Choroid plexus epithelial cell (primary cell): ENCODE measurements at regions not wholly inside any gene's neighbourhood (a gene's known extent, or its start where the extent isn't known, plus 50 kb on each side); places are given as distances from the start of the nearest gene placed in this dataset.
"Not testable (repeated sequence)": the region's sequence is repeated elsewhere in the genome, so short reads cannot be mapped to it uniquely, and the experiment has no call there.

ENCODE experiments used
- DNase-seq: peaks from one replicate; pipeline ENCODE4 v3.0.0-alpha.2; 2010; ENCODE audit warnings: low read depth
- H3K4me3 ChIP-seq: 2 replicates; pipeline ENCODE4 v1.5.1; 2011; ENCODE audit warnings: low read depth, mild to moderate bottlenecking, control low read depth, low read length, moderate library complexity
- TF ChIP-seq, protein P1 (sequence below): conservative IDR thresholded peaks from 2 replicates; pipeline ENCODE4 v1.5.1; 2011; ENCODE audit warnings: low read depth, mild to moderate bottlenecking, control low read depth, inconsistent platforms, low read length, moderate library complexity

DNA sequence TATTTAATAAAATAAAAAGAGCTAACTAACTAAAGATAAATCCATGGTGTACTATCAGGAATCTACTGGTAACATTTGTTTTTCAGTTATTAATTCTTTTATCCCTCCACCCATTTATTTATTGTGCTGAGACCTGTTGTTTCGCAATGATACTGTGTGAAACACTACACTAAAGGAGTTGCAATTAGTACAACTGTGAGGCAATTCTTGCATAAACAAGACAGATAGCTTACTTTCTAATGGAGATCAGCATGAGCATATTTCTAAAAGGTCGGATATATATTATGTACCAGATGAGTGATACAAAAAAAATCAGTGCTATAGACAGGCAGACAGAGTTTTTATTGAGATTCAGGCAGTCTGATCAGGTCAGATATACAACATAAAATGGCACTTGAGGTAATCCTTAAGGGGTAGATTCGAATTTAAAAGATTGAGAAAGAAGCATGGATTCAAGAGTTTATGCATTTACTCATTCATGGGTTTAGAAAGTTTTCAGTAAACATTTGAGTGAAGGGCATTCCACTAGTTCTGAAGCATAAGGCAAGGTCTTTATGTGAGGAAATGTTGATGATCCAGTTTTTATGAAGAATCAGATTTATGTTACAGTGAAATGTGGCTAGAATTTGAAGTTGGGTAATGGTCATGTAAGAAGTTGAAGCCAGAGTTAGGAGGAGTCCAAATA, 147.6 kb downstream of the POLR1F start:
- H3K4me3 ChIP-seq = no peak overlapping the region
- TF ChIP-seq, protein P1, sequence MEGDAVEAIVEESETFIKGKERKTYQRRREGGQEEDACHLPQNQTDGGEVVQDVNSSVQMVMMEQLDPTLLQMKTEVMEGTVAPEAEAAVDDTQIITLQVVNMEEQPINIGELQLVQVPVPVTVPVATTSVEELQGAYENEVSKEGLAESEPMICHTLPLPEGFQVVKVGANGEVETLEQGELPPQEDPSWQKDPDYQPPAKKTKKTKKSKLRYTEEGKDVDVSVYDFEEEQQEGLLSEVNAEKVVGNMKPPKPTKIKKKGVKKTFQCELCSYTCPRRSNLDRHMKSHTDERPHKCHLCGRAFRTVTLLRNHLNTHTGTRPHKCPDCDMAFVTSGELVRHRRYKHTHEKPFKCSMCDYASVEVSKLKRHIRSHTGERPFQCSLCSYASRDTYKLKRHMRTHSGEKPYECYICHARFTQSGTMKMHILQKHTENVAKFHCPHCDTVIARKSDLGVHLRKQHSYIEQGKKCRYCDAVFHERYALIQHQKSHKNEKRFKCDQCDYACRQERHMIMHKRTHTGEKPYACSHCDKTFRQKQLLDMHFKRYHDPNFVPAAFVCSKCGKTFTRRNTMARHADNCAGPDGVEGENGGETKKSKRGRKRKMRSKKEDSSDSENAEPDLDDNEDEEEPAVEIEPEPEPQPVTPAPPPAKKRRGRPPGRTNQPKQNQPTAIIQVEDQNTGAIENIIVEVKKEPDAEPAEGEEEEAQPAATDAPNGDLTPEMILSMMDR = no peak
- peak; percentile 92 for DNase-seq

DNA sequence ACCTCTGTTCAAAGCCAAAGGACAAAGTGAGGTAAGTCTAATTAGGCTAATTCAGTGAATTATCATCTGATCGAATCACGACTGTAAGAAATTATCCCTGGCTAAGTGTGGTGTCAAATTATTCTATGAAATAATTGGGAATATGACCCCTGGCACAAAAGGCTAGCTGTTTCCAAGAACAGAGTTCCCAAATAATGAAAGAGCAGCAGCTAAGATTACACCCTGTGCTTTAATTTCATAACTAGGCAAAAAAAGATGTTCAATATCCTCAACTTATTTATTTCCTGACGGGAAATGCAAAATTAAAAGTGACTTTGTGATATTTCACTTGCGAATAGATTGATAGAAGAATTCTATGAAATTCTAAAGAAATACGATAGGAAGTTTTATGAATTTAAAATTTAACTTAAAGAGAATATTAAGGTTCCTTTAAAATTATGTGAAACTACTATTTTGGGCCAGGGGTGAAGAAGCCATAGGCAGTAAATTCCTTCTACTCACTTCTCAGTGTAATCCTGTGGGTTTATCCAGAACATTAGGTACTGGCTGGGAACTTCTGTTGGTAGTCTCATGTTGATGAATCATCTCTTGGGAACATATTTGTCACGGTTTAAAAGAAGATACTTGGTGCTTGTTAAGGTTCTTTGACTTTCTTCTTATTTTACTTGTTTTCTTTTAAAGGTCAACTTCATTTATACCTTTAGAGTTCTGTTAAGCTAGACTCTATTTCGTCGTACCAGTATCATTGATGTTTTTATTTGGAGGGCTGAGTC, 148.5 kb downstream of the POLR1F start:
- DNase-seq = peak; percentile 98
- TF ChIP-seq, protein P1 = no peak
- H3K4me3 ChIP-seq = no peak overlapping the region

DNA sequence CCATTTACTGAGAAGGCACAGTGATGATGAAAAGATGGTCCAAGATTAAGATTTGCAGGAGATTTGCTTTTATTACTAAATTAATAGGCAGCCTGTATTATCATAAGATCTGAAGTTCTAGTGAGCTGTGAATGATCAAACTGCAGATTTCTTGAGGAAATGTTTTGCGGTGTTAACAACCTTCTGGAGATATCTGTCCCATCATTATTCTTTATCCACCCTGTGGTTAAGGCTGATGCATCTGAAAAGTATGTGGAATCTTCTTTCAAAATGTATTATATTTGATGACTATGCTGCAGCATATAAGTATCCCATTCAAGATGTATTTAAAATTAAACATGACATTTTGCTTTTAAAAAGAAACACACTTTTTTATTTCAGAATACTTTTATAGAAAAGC, 150.3 kb downstream of the POLR1F start:
- DNase-seq = peak; percentile 93
- TF ChIP-seq, protein P1 = no peak
- H3K4me3 ChIP-seq = no peak overlapping the region

DNA sequence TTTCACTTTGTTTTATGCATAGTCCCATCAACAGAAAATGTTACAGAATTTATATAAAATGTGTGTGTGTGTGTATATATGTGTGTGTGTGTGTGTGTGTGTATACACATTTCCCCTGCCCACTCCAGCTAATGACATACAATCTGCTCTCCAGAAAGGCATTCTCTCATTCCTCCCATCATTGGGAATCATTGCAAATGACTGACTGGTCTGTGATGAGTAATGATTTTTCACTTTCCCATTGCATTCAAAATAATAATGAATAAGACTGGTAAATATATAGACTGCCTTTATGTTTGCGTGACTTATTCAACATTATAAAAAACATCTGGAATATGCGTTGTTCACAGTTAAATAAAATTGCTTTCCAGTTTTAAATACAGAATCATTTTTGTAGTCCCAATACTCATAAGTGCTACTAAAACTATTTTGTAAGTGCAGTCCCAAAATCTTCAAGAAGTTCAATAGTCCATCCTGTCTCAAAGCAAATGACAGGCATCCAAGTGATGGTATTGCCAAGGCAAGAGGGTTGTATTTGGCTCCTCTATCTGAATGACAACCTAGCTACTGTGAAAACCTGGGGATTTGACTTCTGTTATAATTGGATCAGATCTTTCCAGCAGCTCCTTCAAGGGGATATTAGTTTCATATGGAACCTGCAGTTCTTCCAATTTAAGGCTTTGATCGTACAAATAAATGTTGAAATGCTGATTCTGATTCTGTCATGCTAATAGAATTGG, 150.9 kb downstream of the POLR1F start:
- peak; percentile 34 for DNase-seq
- no peak overlapping the region for H3K4me3 ChIP-seq
- TF ChIP-seq, protein P1 = no peak

- TF ChIP-seq, protein P1 = no peak
- H3K4me3 ChIP-seq = no peak overlapping the region
- DNase-seq = peak; percentile 31
Observed at GRCh38 chr7:19554581-19554980, 154.3 kb downstream of the POLR1F start.

- H3K4me3 ChIP-seq = no peak overlapping the region
- peak; percentile 61 for DNase-seq
- TF ChIP-seq, protein P1 = no peak
Observed at GRCh38 chr7:19552576-19552975, 156.3 kb downstream of the POLR1F start.

DNA sequence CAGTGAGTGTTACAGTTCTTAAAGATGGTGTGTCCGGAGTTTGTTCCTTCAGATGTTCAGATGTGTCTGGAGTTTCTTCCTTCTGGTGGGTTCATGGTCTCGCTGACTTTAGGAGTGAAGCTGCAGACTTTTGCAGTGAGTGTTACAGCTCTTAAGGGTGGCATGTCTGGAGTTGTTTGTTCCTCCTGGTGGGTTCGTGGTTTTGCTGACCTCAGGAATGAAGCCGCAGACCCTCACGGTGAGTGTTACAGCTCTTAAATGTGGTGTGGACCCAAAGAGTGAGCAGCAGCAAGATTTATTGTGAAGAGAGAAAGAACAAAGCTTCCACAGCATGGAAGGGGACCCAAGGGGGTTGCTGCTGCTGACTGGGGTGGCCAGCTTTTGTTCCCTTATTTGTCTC, 159.6 kb downstream of the POLR1F start:
- not testable (repeated sequence) for DNase-seq, H3K4me3 ChIP-seq
